ENCODE measurements at regions not wholly inside any gene's neighbourhood (a gene's known extent, or its start where the extent isn't known, plus 50 kb on each side); places are given as distances from the start of the nearest gene placed in this dataset.
"Not testable (repeated sequence)": the region's sequence is repeated elsewhere in the genome, so short reads cannot be mapped to it uniquely, and the experiment has no call there.

GRCh38 chr16:66176731-66177130 lies 189.8 kb upstream of the CDH5 start:
- no peak overlapping the region for H3K4me3 ChIP-seq (ENCODE audit: control insufficient read depth, low read depth, low read length)
- TF ChIP-seq CTCF (conservative IDR thresholded peaks at IDR 0.05; ENCODE audit: control insufficient read depth, insufficient read depth, low read depth, low read length), result no peak
- no peak for DNase-seq (ENCODE audit: low read depth)

- no peak overlapping the region for H3K4me3 ChIP-seq (ENCODE audit: control insufficient read depth, low read depth, low read length)
- no peak for TF ChIP-seq CTCF (conservative IDR thresholded peaks at IDR 0.05; ENCODE audit: control insufficient read depth, insufficient read depth, low read depth, low read length)
- no peak for DNase-seq (ENCODE audit: low read depth)
Measured at GRCh38 chr16:66176111-66176510, 190.4 kb upstream of the CDH5 start.

- no peak for DNase-seq (ENCODE audit: low read depth)
- no peak overlapping the region for H3K4me3 ChIP-seq (ENCODE audit: control insufficient read depth, low read depth, low read length)
- TF ChIP-seq CTCF (conservative IDR thresholded peaks at IDR 0.05; ENCODE audit: control insufficient read depth, insufficient read depth, low read depth, low read length), result no peak
Measured at GRCh38 chr16:66175636-66176035, 190.9 kb upstream of the CDH5 start.

- DNase-seq (ENCODE audit: low read depth), result no peak
- no peak for TF ChIP-seq CTCF (conservative IDR thresholded peaks at IDR 0.05; ENCODE audit: control insufficient read depth, insufficient read depth, low read depth, low read length)
- no peak overlapping the region for H3K4me3 ChIP-seq (ENCODE audit: control insufficient read depth, low read depth, low read length)
Measured at GRCh38 chr16:66175058-66175457, 191.4 kb upstream of the CDH5 start.

GRCh38 chr16:66173796-66174195 lies 192.7 kb upstream of the CDH5 start:
- not testable (repeated sequence) for DNase-seq (ENCODE audit: low read depth); H3K4me3 ChIP-seq (ENCODE audit: control insufficient read depth, low read depth, low read length)

- H3K4me3 ChIP-seq (ENCODE audit: control insufficient read depth, low read depth, low read length); DNase-seq (ENCODE audit: low read depth): not testable (repeated sequence)
Measured at GRCh38 chr16:66173181-66173580, 193.3 kb upstream of the CDH5 start.

- DNase-seq (ENCODE audit: low read depth), result no peak
- H3K4me3 ChIP-seq (ENCODE audit: control insufficient read depth, low read depth, low read length), result no peak overlapping the region
Measured at GRCh38 chr16:66172463-66172862, 194.0 kb upstream of the CDH5 start.

More at GRCh38 chr16:66172463-66172862, 194.0 kb upstream of the CDH5 start:
- no peak for TF ChIP-seq CTCF (conservative IDR thresholded peaks at IDR 0.05; ENCODE audit: control insufficient read depth, insufficient read depth, low read depth, low read length)

All from fibroblast of mammary gland (primary cell).